ENCODE measurements at regions not wholly inside any gene's neighbourhood (a gene's known extent, or its start where the extent isn't known, plus 50 kb on each side); places are given as distances from the start of the nearest gene placed in this dataset.

- Histone ChIP-seq H3K4me3 (ENCODE audit: low read depth, low read length) (no peak overlapping the region), H3K27ac (no peak overlapping the region), H3K36me3 (replicated peaks) (no peaks in the 10 kb centered on the region), H3K27me3 (replicated peaks) (no peaks in the 10 kb centered on the region)
- in situ Hi-C loops (cut with HindIII; ENCODE audit: low pct_ligation_motif_present, low sequenced_read_pairs): no loop called here
- DNase-seq: no peak
- TF ChIP-seq, protein P1, sequence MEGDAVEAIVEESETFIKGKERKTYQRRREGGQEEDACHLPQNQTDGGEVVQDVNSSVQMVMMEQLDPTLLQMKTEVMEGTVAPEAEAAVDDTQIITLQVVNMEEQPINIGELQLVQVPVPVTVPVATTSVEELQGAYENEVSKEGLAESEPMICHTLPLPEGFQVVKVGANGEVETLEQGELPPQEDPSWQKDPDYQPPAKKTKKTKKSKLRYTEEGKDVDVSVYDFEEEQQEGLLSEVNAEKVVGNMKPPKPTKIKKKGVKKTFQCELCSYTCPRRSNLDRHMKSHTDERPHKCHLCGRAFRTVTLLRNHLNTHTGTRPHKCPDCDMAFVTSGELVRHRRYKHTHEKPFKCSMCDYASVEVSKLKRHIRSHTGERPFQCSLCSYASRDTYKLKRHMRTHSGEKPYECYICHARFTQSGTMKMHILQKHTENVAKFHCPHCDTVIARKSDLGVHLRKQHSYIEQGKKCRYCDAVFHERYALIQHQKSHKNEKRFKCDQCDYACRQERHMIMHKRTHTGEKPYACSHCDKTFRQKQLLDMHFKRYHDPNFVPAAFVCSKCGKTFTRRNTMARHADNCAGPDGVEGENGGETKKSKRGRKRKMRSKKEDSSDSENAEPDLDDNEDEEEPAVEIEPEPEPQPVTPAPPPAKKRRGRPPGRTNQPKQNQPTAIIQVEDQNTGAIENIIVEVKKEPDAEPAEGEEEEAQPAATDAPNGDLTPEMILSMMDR (IDR thresholded peaks at IDR 0.05; ENCODE audit: low read depth, low read length, missing control alignments): no peak
Measured at GRCh38 chr1:29657816-29658215, 421.5 kb downstream of the PTPRU start.

GRCh38 chr1:29655945-29656850 lies 419.9 kb downstream of the PTPRU start:
- no peaks in the 10 kb centered on the region for H3K27me3 ChIP-seq (replicated peaks)
- no peak overlapping the region for H3K4me3 ChIP-seq (ENCODE audit: low read depth, low read length)
- no peak overlapping the region for H3K27ac ChIP-seq
- TF ChIP-seq, protein P1 (IDR thresholded peaks at IDR 0.05; ENCODE audit: low read depth, low read length, missing control alignments): peak; percentile 76
- no peaks in the 10 kb centered on the region for H3K36me3 ChIP-seq (replicated peaks)
- in situ Hi-C loops (cut with HindIII; ENCODE audit: low pct_ligation_motif_present, low sequenced_read_pairs): no loop called here
- no peak for DNase-seq

DNA sequence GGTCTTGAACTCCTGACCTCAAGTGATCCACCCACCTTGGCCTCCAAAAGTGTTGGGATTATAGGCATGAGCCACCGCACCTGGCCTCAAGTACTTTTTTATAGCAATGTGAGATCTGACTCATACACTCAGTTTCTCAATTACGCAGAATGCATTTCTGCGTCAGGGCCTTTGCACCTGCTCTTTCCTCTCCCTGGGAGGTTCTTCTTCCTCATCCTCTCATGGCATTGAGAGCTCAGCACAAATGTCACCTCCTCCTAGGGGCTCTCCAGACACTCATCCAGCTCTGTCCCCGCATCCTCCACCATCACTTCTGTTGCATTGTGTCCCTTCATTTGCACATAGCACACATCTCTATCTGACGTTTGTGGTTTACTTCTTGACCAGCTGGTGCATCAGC lies 418.8 kb downstream of the PTPRU start:
- Histone ChIP-seq H3K36me3 (replicated peaks) (no peaks in the 10 kb centered on the region), H3K27me3 (replicated peaks) (no peaks in the 10 kb centered on the region), H3K4me3 (ENCODE audit: low read depth, low read length) (no peak overlapping the region), H3K27ac (no peak overlapping the region)
- TF ChIP-seq, protein P1 (IDR thresholded peaks at IDR 0.05; ENCODE audit: low read depth, low read length, missing control alignments): no peak
- in situ Hi-C loops (cut with HindIII; ENCODE audit: low pct_ligation_motif_present, low sequenced_read_pairs): no loop called here
- DNase-seq: no peak

- Histone ChIP-seq H3K4me3 (ENCODE audit: low read depth, low read length) (no peak overlapping the region), H3K27me3 (replicated peaks) (no peaks in the 10 kb centered on the region), H3K27ac (no peak overlapping the region), H3K36me3 (replicated peaks) (no peaks in the 10 kb centered on the region)
- no peak for DNase-seq
- in situ Hi-C loops (cut with HindIII; ENCODE audit: low pct_ligation_motif_present, low sequenced_read_pairs): no loop called here
- TF ChIP-seq, protein P1 (IDR thresholded peaks at IDR 0.05; ENCODE audit: low read depth, low read length, missing control alignments): no peak
Measured at GRCh38 chr1:29653886-29654450, 417.6 kb downstream of the PTPRU start.

DNA sequence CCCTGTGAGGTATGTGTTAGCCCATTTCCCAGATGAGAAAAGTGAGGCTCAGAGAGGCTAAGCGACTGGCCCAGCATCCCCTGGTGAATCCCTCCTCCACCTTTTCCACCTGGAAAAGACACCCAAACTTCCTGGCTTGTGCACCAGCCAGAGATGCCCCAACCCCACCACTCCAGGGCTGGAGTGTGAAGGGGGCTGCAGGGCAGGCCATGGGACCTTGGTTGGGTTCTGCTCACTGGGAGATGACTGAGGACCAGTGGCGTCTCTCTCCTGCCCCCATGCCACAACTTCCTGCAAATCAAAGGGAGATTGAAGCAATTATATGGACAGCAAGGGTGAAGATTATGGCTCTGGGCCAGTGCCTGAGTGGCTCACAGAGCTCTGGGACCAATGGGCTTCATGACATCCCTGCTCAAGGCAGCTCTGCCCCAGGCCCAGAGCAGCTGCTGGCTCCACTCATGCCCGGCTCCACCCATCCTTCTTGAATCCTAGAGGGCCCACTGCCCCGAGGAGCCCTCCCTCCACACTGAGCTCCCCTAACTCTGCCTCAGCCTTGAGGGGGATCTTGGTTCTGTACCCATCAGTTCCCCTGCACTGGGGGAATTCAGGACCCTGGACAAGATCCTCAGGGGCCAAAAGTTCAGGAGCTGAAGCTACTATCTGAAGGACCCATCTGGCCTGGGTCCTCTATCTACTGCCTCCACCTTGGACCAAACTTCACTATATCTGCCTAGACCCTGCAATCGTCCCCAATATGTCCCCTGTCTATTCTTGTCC lies 416.9 kb downstream of the PTPRU start:
- in situ Hi-C loops (cut with HindIII; ENCODE audit: low pct_ligation_motif_present, low sequenced_read_pairs): no loop called here
- H3K27ac ChIP-seq: no peak overlapping the region
- DNase-seq: no peak
- H3K36me3 ChIP-seq (replicated peaks): no peaks in the 10 kb centered on the region
- H3K27me3 ChIP-seq (replicated peaks): no peaks in the 10 kb centered on the region
- TF ChIP-seq, protein P1 (IDR thresholded peaks at IDR 0.05; ENCODE audit: low read depth, low read length, missing control alignments): no peak
- H3K4me3 ChIP-seq (ENCODE audit: low read depth, low read length): no peak overlapping the region
